Endothelial cell of umbilical vein (primary cell): ENCODE measurements at regions not wholly inside any gene's neighbourhood (a gene's known extent, or its start where the extent isn't known, plus 50 kb on each side); places are given as distances from the start of the nearest gene placed in this dataset.

ENCODE experiments used
- BruUV-seq: library from RNA; stranded (reverse); fragments of 400-500 nt; replicated peaks from 2 replicates; lab custom pipeline; 2021; lab: Mats Ljungman, UMichigan
- CTCF ChIA-PET: fragments of 300-600, 350-600 bp; sonication (Branson Sonifier 250); formaldehyde crosslinking; loops from one replicate; lab custom pipeline; 2021; ENCODE audit warnings: antibody characterized with exemption, inconsistent platforms; lab: Charles Lee
- POLR2A ChIA-PET: fragments of 300-600, 350-600 bp; sonication (Branson Sonifier 250); formaldehyde crosslinking; loops from one replicate; lab custom pipeline; 2021; ENCODE audit warnings: antibody characterized with exemption, inconsistent platforms; lab: Charles Lee
- DNase-seq: peaks from one replicate; pipeline ENCODE4 v3.0.0-alpha.2; 2011; ENCODE audit warnings: low read depth, low spot score
- FAIRE-seq: peaks from 2 replicates; lab custom pipeline; 2011; peaks lifted over from hg19 to GRCh38; lab: Jason Lieb, UNC
- H2AFZ ChIP-seq: 2 replicates; pipeline ENCODE4 v1.6.0; 2012; ENCODE audit warnings: low read depth, low read length, control low read depth, inconsistent platforms
- H3K27ac ChIP-seq: 2 replicates; pipeline ENCODE4 v1.5.1; 2011; ENCODE audit warnings: low read depth, mild to moderate bottlenecking, control low read depth, low read length, moderate library complexity; ENCODE audit not compliant: insufficient read depth
- H3K27me3 ChIP-seq, 2 experiments: 2 replicates each; pipeline versions ENCODE4 v1.6.0 to v1.6.1; 2011; ENCODE audit warnings: low read length in 2 of 2, mixed read lengths in 1 of 2; ENCODE audit not compliant: control insufficient read depth in 2 of 2, insufficient read depth in 2 of 2
- H3K36me3 ChIP-seq, 2 experiments: 2 replicates in 1 of 2; 3 replicates in 1 of 2; pipeline ENCODE4 v1.5.1; 2011; ENCODE audit warnings: low read length in 2 of 2, mild to moderate bottlenecking in 1 of 2, moderate library complexity in 1 of 2; ENCODE audit not compliant: control insufficient read depth in 2 of 2, insufficient read depth in 2 of 2; ENCODE audit errors: extremely low read depth in 1 of 2
- H3K4me1 ChIP-seq: 3 replicates; pipeline ENCODE4 v1.5.1; 2011; ENCODE audit warnings: mild to moderate bottlenecking, low read length; ENCODE audit not compliant: control insufficient read depth, insufficient read depth; ENCODE audit errors: extremely low read depth
- H3K4me2 ChIP-seq: 2 replicates; pipeline ENCODE4 v1.6.1; 2011; ENCODE audit warnings: low read length, control low read depth, mixed read lengths; ENCODE audit not compliant: insufficient read depth
- H3K4me3 ChIP-seq, 3 experiments: fragments of 200-600 bp in 1 of 3; sonication (generic), shearing (Covaris generic) in 1 of 3; replicated peaks in 1 of 3; 2 replicates each; pipeline ENCODE4 v1.5.1; 2011 to 2016; ENCODE audit warnings: control low read depth in 3 of 3, low read length in 3 of 3, mild to moderate bottlenecking in 2 of 3, inconsistent platforms in 1 of 3, low read depth in 1 of 3, moderate library complexity in 1 of 3; ENCODE audit not compliant: insufficient read depth in 1 of 3
- H3K79me2 ChIP-seq: 2 replicates; pipeline ENCODE4 v1.6.0; 2012; ENCODE audit warnings: low read length, inconsistent platforms; ENCODE audit not compliant: control insufficient read depth, insufficient read depth
- H3K9ac ChIP-seq: replicated peaks from 2 replicates; pipeline ENCODE3; 2011; ENCODE audit warnings: low read length, control low read depth; ENCODE audit not compliant: insufficient read depth; ENCODE audit errors: extremely low read depth
- H3K9me1 ChIP-seq: replicated peaks from 3 replicates; pipeline ENCODE4 v1.6.0; 2011; ENCODE audit warnings: mild to moderate bottlenecking, low read length; ENCODE audit not compliant: control insufficient read depth, insufficient read depth; ENCODE audit errors: extremely low read depth
- H3K9me3 ChIP-seq: replicated peaks from 2 replicates; pipeline ENCODE4 v1.5.1; 2012; ENCODE audit warnings: low read length, inconsistent platforms; ENCODE audit not compliant: control insufficient read depth, insufficient read depth
- H4K20me1 ChIP-seq: replicated peaks from 2 replicates; pipeline ENCODE3; 2011; ENCODE audit warnings: mild to moderate bottlenecking, low read length; ENCODE audit not compliant: control insufficient read depth, insufficient read depth; ENCODE audit errors: extremely low read depth
- CTCF ChIP-seq, 2 donors: IDR thresholded peaks; 1 replicate in 1 of 2; 2 replicates in 1 of 2; pipeline ENCODE4 v1.5.1; 2011; ENCODE audit warnings: low read length in 2 of 2, mild to moderate bottlenecking in 2 of 2, moderate library complexity in 2 of 2, control low read depth in 1 of 2, inconsistent platforms in 1 of 2, low read depth in 1 of 2; ENCODE audit not compliant: insufficient read depth in 1 of 2; ENCODE audit errors: extremely low read depth in 1 of 2
- FOS ChIP-seq: IDR thresholded peaks from 2 replicates; pipeline ENCODE4 v1.6.1; 2011; ENCODE audit warnings: mild to moderate bottlenecking, low read length, moderate library complexity, borderline replicate concordance; ENCODE audit not compliant: insufficient read depth
- POLR2A ChIP-seq: IDR thresholded peaks from 2 replicates; pipeline ENCODE4 v1.6.1; 2012; ENCODE audit warnings: low read depth, mild to moderate bottlenecking, control low read depth, low read length
- POLR2AphosphoS5 ChIP-seq: IDR thresholded peaks from 2 replicates; pipeline ENCODE4 v1.6.1; 2012; ENCODE audit warnings: low read depth, mild to moderate bottlenecking, control low read depth, low read length, moderate library complexity; ENCODE audit not compliant: insufficient read depth
- dilution Hi-C: fragments of 300-500 bp; cut with MboI; formaldehyde crosslinking; loops from one replicate; pipeline ENCODE4 v1.15.0; 2019; ENCODE audit warnings: low sequenced_read_pairs; ENCODE audit not compliant: extremely low pct_ligation_motif_present
- intact Hi-C: fragments of 100-400 bp; cut with micrococcal nuclease; formaldehyde crosslinking; loops from one replicate; pipeline ENCODE4 v1.10.0; 2022
- TF ChIP-seq, protein P1 (sequence below): IDR thresholded peaks from 2 replicates; pipeline ENCODE4 v1.6.1; 2011; ENCODE audit not compliant: insufficient read depth, insufficient read length

DNA sequence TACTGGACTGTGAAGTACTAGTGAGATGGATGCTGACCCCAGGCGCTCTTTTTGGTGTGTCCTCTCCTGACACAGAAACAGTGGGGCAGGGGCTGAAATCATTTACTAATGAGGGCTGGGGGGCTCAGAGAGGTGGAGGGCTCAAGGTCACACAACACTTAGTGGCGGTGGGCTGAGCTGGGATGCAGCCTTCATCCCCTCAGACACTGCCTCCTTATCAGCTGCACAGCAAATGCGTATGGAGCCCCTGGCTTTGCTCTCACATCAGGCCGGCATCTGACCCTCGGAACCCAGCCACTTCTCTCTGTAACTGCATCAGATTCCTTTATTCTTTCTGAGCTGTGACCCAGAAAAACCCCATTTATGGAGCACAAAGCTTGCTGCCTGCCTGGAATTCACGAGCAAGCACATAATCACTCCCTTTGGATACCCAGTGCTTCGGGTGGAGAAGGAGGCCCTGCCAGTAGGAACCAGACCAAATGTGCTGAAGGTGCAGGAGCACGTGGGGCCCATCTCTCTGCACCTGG, 736.6 kb downstream of the TBC1D22A start:
- TF ChIP-seq CTCF (IDR thresholded peaks at IDR 0.05; ENCODE audit: extremely low read depth in 1 of 2, insufficient read depth in 1 of 2, low read depth in 1 of 2, low read length in 2 of 2) (no peak), POLR2A (no peak), POLR2AphosphoS5 (no peak), FOS (no peak)
- no peak overlapping the region for H3K9ac ChIP-seq
- no peak overlapping the region for H3K4me3 ChIP-seq
- H3K27ac ChIP-seq: no peak overlapping the region
- no peaks in the 10 kb centered on the region for H3K36me3 ChIP-seq
- dilution Hi-C loops (no loop called here), intact Hi-C loops (no loop called here)
- no peaks in the 10 kb centered on the region for H3K79me2 ChIP-seq
- no peak overlapping the region for H2AFZ ChIP-seq
- DNase-seq: no peak
- no peak overlapping the region for H3K4me2 ChIP-seq
- no peaks in the 10 kb centered on the region for H4K20me1 ChIP-seq
- no peaks in the 10 kb centered on the region for H3K9me1 ChIP-seq
- POLR2A ChIA-PET: no interaction called here
- H3K4me1 ChIP-seq: no peaks in the 10 kb centered on the region
- H3K27me3 ChIP-seq: no peaks in the 10 kb centered on the region
- no peak for FAIRE-seq
- H3K9me3 ChIP-seq: peaks cover 5% of the 10 kb centered on the region
- CTCF ChIA-PET: no interaction called here
- BruUV-seq: no TSS peak

DNA sequence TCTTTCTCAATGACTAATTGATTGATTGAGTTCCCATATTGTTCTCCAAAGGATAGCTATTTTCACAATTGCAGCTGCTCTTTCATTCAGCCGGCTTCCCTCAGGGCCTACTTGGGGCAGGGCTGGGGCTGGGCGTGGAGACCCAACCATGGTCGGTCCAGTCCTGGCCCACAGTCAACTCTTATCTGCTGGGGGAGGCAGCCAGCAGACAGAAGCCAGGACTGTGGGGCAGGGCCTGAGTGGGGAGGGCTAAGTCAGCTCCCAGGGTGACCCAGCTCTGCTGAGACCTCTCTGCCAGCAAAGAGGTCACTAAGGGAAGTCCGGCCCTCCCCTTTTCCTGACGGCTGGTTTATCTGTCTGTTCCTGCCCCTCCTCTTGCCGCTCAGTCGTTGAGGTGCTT, 735.2 kb downstream of the TBC1D22A start:
- Histone ChIP-seq H3K9me1 (no peaks in the 10 kb centered on the region), H3K4me2 (no peak overlapping the region), H3K36me3 (no peaks in the 10 kb centered on the region), H2AFZ (no peak overlapping the region), H3K79me2 (no peaks in the 10 kb centered on the region), H3K4me3 (no peak overlapping the region), H3K4me1 (no peaks in the 10 kb centered on the region), H3K27ac (no peak overlapping the region), H4K20me1 (no peaks in the 10 kb centered on the region), H3K27me3 (no peaks in the 10 kb centered on the region), H3K9ac (no peak overlapping the region), H3K9me3 (peaks cover 5% of the 10 kb centered on the region)
- POLR2A ChIA-PET: no interaction called here
- TF ChIP-seq CTCF (IDR thresholded peaks at IDR 0.05; ENCODE audit: extremely low read depth in 1 of 2, insufficient read depth in 1 of 2, low read depth in 1 of 2, low read length in 2 of 2) (no peak), POLR2A (no peak)
- TF ChIP-seq, protein P1, sequence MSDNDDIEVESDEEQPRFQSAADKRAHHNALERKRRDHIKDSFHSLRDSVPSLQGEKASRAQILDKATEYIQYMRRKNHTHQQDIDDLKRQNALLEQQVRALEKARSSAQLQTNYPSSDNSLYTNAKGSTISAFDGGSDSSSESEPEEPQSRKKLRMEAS: no peak
- FAIRE-seq (no peak), DNase-seq (no peak)
- dilution Hi-C loops: no loop called here
- intact Hi-C loops: no loop called here
- CTCF ChIA-PET: no interaction called here
- BruUV-seq: no TSS peak
